Suprapubic skin (tissue), 4 donors: ENCODE measurements at regions not wholly inside any gene's neighbourhood (a gene's known extent, or its start where the extent isn't known, plus 50 kb on each side); places are given as distances from the start of the nearest gene placed in this dataset.

ENCODE experiments used
- DNase-seq, 2 donors: peaks; one replicate each; pipeline ENCODE4 v3.0.0-alpha.2; 2019; ENCODE audit warnings: low spot score in 2 of 2
- H3K27ac ChIP-seq: fragments of 200-600 bp; sonication (generic); one replicate; pipeline ENCODE4 v1.5.1; 2019
- H3K27me3 ChIP-seq: fragments of 200-600 bp; sonication (generic); one replicate; pipeline ENCODE4 v1.5.1; 2019
- H3K36me3 ChIP-seq: fragments of 200-600 bp; sonication (generic); one replicate; pipeline ENCODE4 v1.5.1; 2019
- H3K4me1 ChIP-seq: fragments of 200-600 bp; sonication (generic); one replicate; pipeline ENCODE4 v1.5.1; 2019
- H3K4me3 ChIP-seq: fragments of 200-600 bp; sonication (generic); one replicate; pipeline ENCODE4 v1.5.1; 2019; ENCODE audit warnings: mild to moderate bottlenecking
- H3K9me3 ChIP-seq: fragments of 200-600 bp; sonication (generic); one replicate; pipeline ENCODE4 v1.5.1; 2019
- EP300 ChIP-seq: sonication (generic); formaldehyde crosslinking; IDR thresholded peaks from one replicate; pipeline ENCODE4 v1.6.1; 2017; ENCODE audit warnings: antibody characterized with exemption
- POLR2A ChIP-seq, 2 donors: fragments of 450-650 bp; IDR thresholded peaks; one replicate each; pipeline ENCODE4 v1.6.1; 2017; ENCODE audit warnings: antibody characterized with exemption in 2 of 2, mild to moderate bottlenecking in 2 of 2, moderate library complexity in 2 of 2
- POLR2AphosphoS5 ChIP-seq, 3 donors: sonication (generic); formaldehyde crosslinking; IDR thresholded peaks; one replicate each; pipeline ENCODE4 v1.6.1; 2017; ENCODE audit warnings: antibody characterized with exemption in 3 of 3
- WGBS: methylation state at CpG from one replicate; pipeline ENCODE4 v1.1.5; 2018; 5-methylcytosine and 5-hydroxymethylcytosine counted together
- TF ChIP-seq, protein P1 (sequence below), 2 donors: fragments of 200-600 bp in 1 of 2; fragments of 450-650 bp in 1 of 2; sonication (generic) in 1 of 2; IDR thresholded peaks; one replicate each; pipeline ENCODE4 v1.5.1; 2016 to 2019; ENCODE audit warnings: antibody characterized with exemption in 2 of 2, mild to moderate bottlenecking in 1 of 2, moderate library complexity in 1 of 2

DNA sequence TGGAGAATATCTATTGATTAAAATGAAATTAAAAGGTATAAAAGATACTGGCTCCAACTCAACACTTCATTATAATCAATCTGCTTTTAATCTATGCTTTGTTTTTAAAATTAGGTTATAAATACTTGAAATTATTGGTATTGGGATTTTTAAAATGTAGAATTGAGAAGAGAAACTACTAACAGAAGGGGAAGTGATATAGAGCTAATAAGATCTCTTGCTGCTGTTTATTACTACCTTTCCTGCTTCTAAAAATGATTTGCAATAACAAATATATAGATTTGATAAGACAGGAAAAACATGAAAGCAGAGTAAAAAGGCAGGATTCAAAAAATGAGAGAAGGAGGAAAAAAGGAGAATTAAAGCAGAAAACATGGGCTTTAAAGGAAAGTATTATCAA, 209.3 kb upstream of the NREP start:
- no peaks in the 10 kb centered on the region for H3K36me3 ChIP-seq
- peaks cover 4% of the 10 kb centered on the region for H3K4me1 ChIP-seq
- H3K9me3 ChIP-seq, result no peaks in the 10 kb centered on the region
- H3K27ac ChIP-seq, result no peak overlapping the region
- no peak overlapping the region for H3K4me3 ChIP-seq
- DNase-seq, result no peak
- no peak for TF ChIP-seq POLR2AphosphoS5 (IDR thresholded peaks at IDR 0.05)
- TF ChIP-seq POLR2A (IDR thresholded peaks at IDR 0.05), result no peak
- TF ChIP-seq EP300, result no peak
- TF ChIP-seq, protein P1, sequence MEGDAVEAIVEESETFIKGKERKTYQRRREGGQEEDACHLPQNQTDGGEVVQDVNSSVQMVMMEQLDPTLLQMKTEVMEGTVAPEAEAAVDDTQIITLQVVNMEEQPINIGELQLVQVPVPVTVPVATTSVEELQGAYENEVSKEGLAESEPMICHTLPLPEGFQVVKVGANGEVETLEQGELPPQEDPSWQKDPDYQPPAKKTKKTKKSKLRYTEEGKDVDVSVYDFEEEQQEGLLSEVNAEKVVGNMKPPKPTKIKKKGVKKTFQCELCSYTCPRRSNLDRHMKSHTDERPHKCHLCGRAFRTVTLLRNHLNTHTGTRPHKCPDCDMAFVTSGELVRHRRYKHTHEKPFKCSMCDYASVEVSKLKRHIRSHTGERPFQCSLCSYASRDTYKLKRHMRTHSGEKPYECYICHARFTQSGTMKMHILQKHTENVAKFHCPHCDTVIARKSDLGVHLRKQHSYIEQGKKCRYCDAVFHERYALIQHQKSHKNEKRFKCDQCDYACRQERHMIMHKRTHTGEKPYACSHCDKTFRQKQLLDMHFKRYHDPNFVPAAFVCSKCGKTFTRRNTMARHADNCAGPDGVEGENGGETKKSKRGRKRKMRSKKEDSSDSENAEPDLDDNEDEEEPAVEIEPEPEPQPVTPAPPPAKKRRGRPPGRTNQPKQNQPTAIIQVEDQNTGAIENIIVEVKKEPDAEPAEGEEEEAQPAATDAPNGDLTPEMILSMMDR (IDR thresholded peaks at IDR 0.05), result no peak
- no peaks in the 10 kb centered on the region for H3K27me3 ChIP-seq

GRCh38 chr5:111963555-111963954, 206.6 kb upstream of the NREP start:
- H3K4me3 ChIP-seq, result no peak overlapping the region
- TF ChIP-seq, protein P1 (IDR thresholded peaks at IDR 0.05), result no peak
- TF ChIP-seq POLR2A (IDR thresholded peaks at IDR 0.05) (no peak), EP300 (no peak), POLR2AphosphoS5 (IDR thresholded peaks at IDR 0.05) (no peak)
- DNase-seq, result no peak
- no peaks in the 10 kb centered on the region for H3K9me3 ChIP-seq
- H3K27me3 ChIP-seq, result no peaks in the 10 kb centered on the region
- no peak overlapping the region for H3K27ac ChIP-seq
- H3K36me3 ChIP-seq, result no peaks in the 10 kb centered on the region
- H3K4me1 ChIP-seq, result peaks cover under 1% of the 10 kb centered on the region

- Histone ChIP-seq H3K4me3 (no peak overlapping the region), H3K36me3 (no peaks in the 10 kb centered on the region), H3K27me3 (no peaks in the 10 kb centered on the region), H3K27ac (no peak overlapping the region), H3K4me1 (no peaks in the 10 kb centered on the region), H3K9me3 (no peaks in the 10 kb centered on the region)
- WGBS, result 95% methylated on average over 9 of the region's 9 CpGs
- DNase-seq, result no peak
- TF ChIP-seq POLR2A (IDR thresholded peaks at IDR 0.05) (no peak), POLR2AphosphoS5 (IDR thresholded peaks at IDR 0.05) (no peak), EP300 (no peak)
- TF ChIP-seq, protein P1 (IDR thresholded peaks at IDR 0.05), result no peak
Observed at GRCh38 chr5:111962906-111963305, 205.9 kb upstream of the NREP start.

DNA sequence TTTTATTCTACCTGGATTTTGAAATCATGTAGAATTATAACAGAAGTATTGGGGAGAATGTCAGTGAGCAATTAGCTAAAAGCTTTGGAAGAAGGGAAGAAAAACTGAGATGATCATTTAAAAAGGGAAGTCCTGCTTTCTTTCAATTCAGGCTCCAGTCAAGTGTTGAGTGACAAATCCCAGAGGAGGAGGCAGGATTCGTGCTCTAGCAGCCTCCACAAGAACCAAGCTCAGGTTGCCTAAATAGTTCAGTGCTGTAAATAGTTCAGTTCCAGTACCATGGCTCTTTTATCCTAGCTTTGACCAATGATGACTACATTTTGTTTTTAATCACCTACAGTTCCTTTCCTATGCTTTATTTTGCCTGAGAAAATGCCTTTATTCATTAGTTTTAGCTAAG, 204.9 kb upstream of the NREP start:
- Histone ChIP-seq H3K36me3 (no peaks in the 10 kb centered on the region), H3K4me1 (no peaks in the 10 kb centered on the region), H3K4me3 (no peak overlapping the region), H3K27me3 (no peaks in the 10 kb centered on the region), H3K9me3 (no peaks in the 10 kb centered on the region), H3K27ac (no peak overlapping the region)
- TF ChIP-seq, protein P1 (IDR thresholded peaks at IDR 0.05), result no peak
- no peak for TF ChIP-seq POLR2A (IDR thresholded peaks at IDR 0.05)
- no peak for TF ChIP-seq POLR2AphosphoS5 (IDR thresholded peaks at IDR 0.05)
- no peak for TF ChIP-seq EP300
- no peak for DNase-seq
- 18% methylated on average over 1 of the region's 1 CpG for WGBS

DNA sequence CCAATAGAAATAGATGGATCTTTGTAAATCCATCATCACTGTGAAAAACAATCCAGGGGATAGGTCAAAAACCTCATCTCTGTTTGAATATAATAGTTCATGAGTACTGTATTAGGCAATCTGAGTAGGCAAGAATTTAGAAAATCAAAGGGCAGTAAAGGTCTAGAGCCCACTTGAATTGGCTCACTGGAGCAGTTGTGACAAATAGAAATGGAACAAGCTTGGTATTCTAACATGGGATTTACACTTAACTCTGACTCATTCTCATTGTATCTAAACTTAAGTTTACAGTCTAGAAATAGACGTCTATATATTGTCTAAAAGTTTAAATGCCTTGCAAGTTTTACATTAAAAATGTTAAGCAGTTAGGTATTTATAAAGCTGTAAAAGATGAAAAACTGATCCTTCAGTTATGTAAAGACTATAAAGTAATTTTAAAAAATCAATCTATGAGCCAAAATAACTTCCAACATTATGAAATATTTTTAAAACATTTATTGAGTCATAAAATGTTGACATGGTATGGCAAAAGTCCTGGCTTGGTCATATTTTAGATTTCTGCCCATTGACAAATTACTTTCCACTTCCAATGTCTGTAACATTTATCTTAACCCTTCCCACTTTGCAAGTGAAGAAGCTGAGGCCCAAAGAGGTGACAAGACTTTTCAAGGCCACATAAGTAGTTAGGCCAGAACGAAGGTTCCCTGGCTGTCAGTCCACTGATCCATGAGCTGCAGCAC, 203.7 kb upstream of the NREP start:
- TF ChIP-seq EP300 (no peak), POLR2A (IDR thresholded peaks at IDR 0.05) (no peak), POLR2AphosphoS5 (IDR thresholded peaks at IDR 0.05) (no peak)
- TF ChIP-seq, protein P1 (IDR thresholded peaks at IDR 0.05), result no peak
- no peaks in the 10 kb centered on the region for H3K27me3 ChIP-seq
- DNase-seq, result no peak
- H3K4me1 ChIP-seq, result no peaks in the 10 kb centered on the region
- WGBS, result 74% methylated on average over 2 of the region's 2 CpGs
- H3K9me3 ChIP-seq, result no peaks in the 10 kb centered on the region
- H3K36me3 ChIP-seq, result no peaks in the 10 kb centered on the region
- no peak overlapping the region for H3K4me3 ChIP-seq
- H3K27ac ChIP-seq, result no peak overlapping the region
